Rectal smooth muscle tissue (tissue), 1 donor: ENCODE measurements at regions not wholly inside any gene's neighbourhood (a gene's known extent, or its start where the extent isn't known, plus 50 kb on each side); places are given as distances from the start of the nearest gene placed in this dataset.

Experiments used
- H3K27ac ChIP-seq: one replicate; pipeline ENCODE4 v1.7.0; 2013; ENCODE audit warnings: low read depth, low read length, inconsistent platforms
- H3K27me3 ChIP-seq: one replicate; pipeline ENCODE4 v1.7.0; 2013; ENCODE audit warnings: low read length; ENCODE audit not compliant: control insufficient read depth, insufficient read depth
- H3K36me3 ChIP-seq: one replicate; pipeline ENCODE4 v1.7.0; 2013; ENCODE audit warnings: low read length; ENCODE audit not compliant: control insufficient read depth, insufficient read depth
- H3K4me1 ChIP-seq: one replicate; pipeline ENCODE4 v1.7.0; 2013; ENCODE audit warnings: low read length; ENCODE audit not compliant: control insufficient read depth, insufficient read depth
- H3K4me3 ChIP-seq: one replicate; pipeline ENCODE4 v1.7.0; 2013; ENCODE audit warnings: low read length
- H3K9ac ChIP-seq: one replicate; pipeline ENCODE4 v1.7.0; 2013; ENCODE audit warnings: low read length

- Histone ChIP-seq H3K36me3 (no peaks in the 10 kb centered on the region), H3K27ac (no peak overlapping the region), H3K27me3 (no peaks in the 10 kb centered on the region), H3K4me3 (no peak overlapping the region), H3K4me1 (no peaks in the 10 kb centered on the region), H3K9ac (no peak overlapping the region)
Observed at GRCh38 chr3:43892526-43892925, 201.8 kb downstream of the ABHD5 start.

GRCh38 chr3:43893727-43894126, 203.0 kb downstream of the ABHD5 start:
- Histone ChIP-seq H3K27me3 (no peaks in the 10 kb centered on the region), H3K36me3 (no peaks in the 10 kb centered on the region), H3K27ac (no peak overlapping the region), H3K9ac (no peak overlapping the region), H3K4me3 (peak overlapping the region; percentile 51), H3K4me1 (no peaks in the 10 kb centered on the region)

- H3K27ac ChIP-seq = no peak overlapping the region
- H3K9ac ChIP-seq = no peak overlapping the region
- H3K36me3 ChIP-seq = no peaks in the 10 kb centered on the region
- H3K4me1 ChIP-seq = no peaks in the 10 kb centered on the region
- H3K4me3 ChIP-seq = peak overlapping the region; percentile 51
- H3K27me3 ChIP-seq = no peaks in the 10 kb centered on the region
Observed at GRCh38 chr3:43894176-43895049, 203.7 kb downstream of the ABHD5 start.

- Histone ChIP-seq H3K27me3 (no peaks in the 10 kb centered on the region), H3K27ac (no peak overlapping the region), H3K36me3 (no peaks in the 10 kb centered on the region), H3K4me3 (no peak overlapping the region), H3K9ac (no peak overlapping the region), H3K4me1 (no peaks in the 10 kb centered on the region)
Observed at GRCh38 chr3:43895573-43895972, 204.8 kb downstream of the ABHD5 start.

GRCh38 chr3:43902415-43902814, 211.7 kb downstream of the ABHD5 start:
- Histone ChIP-seq H3K4me3 (no peak overlapping the region), H3K27ac (no peak overlapping the region), H3K27me3 (no peaks in the 10 kb centered on the region), H3K4me1 (no peaks in the 10 kb centered on the region), H3K36me3 (no peaks in the 10 kb centered on the region), H3K9ac (no peak overlapping the region)

- Histone ChIP-seq H3K36me3 (no peaks in the 10 kb centered on the region), H3K4me3 (no peak overlapping the region), H3K9ac (no peak overlapping the region)
Observed at GRCh38 chr3:43905157-43905556, 214.4 kb downstream of the ABHD5 start.

GRCh38 chr3:43906849-43907507, 216.2 kb downstream of the ABHD5 start:
- Histone ChIP-seq H3K9ac (no peak overlapping the region), H3K27me3 (no peaks in the 10 kb centered on the region), H3K27ac (no peak overlapping the region), H3K4me1 (no peaks in the 10 kb centered on the region), H3K4me3 (no peak overlapping the region), H3K36me3 (no peaks in the 10 kb centered on the region)

More at GRCh38 chr3:43905157-43905556, 214.4 kb downstream of the ABHD5 start:
- Histone ChIP-seq H3K27ac (no peak overlapping the region), H3K4me1 (no peaks in the 10 kb centered on the region), H3K27me3 (no peaks in the 10 kb centered on the region)

GRCh38 chr3:43907508-43907858, 216.7 kb downstream of the ABHD5 start:
- Histone ChIP-seq H3K9ac (no peak overlapping the region), H3K4me1 (no peaks in the 10 kb centered on the region), H3K27me3 (no peaks in the 10 kb centered on the region), H3K36me3 (no peaks in the 10 kb centered on the region), H3K4me3 (no peak overlapping the region), H3K27ac (no peak overlapping the region)

- Histone ChIP-seq H3K4me3 (no peak overlapping the region), H3K9ac (no peak overlapping the region), H3K36me3 (no peaks in the 10 kb centered on the region), H3K4me1 (no peaks in the 10 kb centered on the region), H3K27me3 (no peaks in the 10 kb centered on the region), H3K27ac (no peak overlapping the region)
Observed at GRCh38 chr3:43908456-43908855, 217.7 kb downstream of the ABHD5 start.

- Histone ChIP-seq H3K4me3 (no peak overlapping the region), H3K36me3 (no peaks in the 10 kb centered on the region), H3K27ac (no peak overlapping the region), H3K27me3 (no peaks in the 10 kb centered on the region), H3K4me1 (no peaks in the 10 kb centered on the region), H3K9ac (no peak overlapping the region)
Observed at GRCh38 chr3:43909149-43909548, 218.4 kb downstream of the ABHD5 start.

GRCh38 chr3:43910750-43911149, 220.0 kb downstream of the ABHD5 start:
- H3K36me3 ChIP-seq = no peaks in the 10 kb centered on the region

GRCh38 chr3:43913036-43913948, 222.6 kb downstream of the ABHD5 start:
- H3K4me3 ChIP-seq = no peak overlapping the region
- H3K27me3 ChIP-seq = no peaks in the 10 kb centered on the region
- no peak overlapping the region for H3K9ac ChIP-seq
- no peaks in the 10 kb centered on the region for H3K4me1 ChIP-seq
- no peak overlapping the region for H3K27ac ChIP-seq
- H3K36me3 ChIP-seq = no peaks in the 10 kb centered on the region

More at GRCh38 chr3:43910750-43911149, 220.0 kb downstream of the ABHD5 start:
- Histone ChIP-seq H3K4me1 (no peaks in the 10 kb centered on the region), H3K4me3 (no peak overlapping the region), H3K9ac (no peak overlapping the region), H3K27me3 (no peaks in the 10 kb centered on the region), H3K27ac (no peak overlapping the region)
